K562 (cell line): ENCODE measurements at regions not wholly inside any gene's neighbourhood (a gene's known extent, or its start where the extent isn't known, plus 50 kb on each side); places are given as distances from the start of the nearest gene placed in this dataset.

Source experiments
- CBX8 ChIP-seq: fragments of 200-600 bp; sonication (generic); IDR thresholded peaks from 2 replicates; pipeline ENCODE4 v1.6.1; 2012; ENCODE audit warnings: borderline replicate concordance, mixed run types, low read depth, mild to moderate bottlenecking, moderate library complexity, mixed read lengths, low read length, control low read depth, inconsistent platforms; ENCODE audit not compliant: poor library complexity, severe bottlenecking; ENCODE audit errors: extremely low read depth
- EP300 ChIP-seq: IDR thresholded peaks from 2 replicates; pipeline ENCODE4 v1.6.1; 2012; ENCODE audit warnings: low read length, improper control_type of control experiment
- HEY1 ChIP-seq: fragments of 250-450 bp; sonication (Bioruptor Pico); IDR thresholded peaks from 2 replicates; pipeline ENCODE4 v1.5.0; 2020; ENCODE audit warnings: mild to moderate bottlenecking, moderate library complexity, borderline replicate concordance
- ILF3 ChIP-seq: fragments of 450-650 bp; IDR thresholded peaks from 2 replicates; pipeline ENCODE4 v1.6.1; 2018; ENCODE audit warnings: antibody characterized with exemption, mild to moderate bottlenecking, moderate library complexity, borderline replicate concordance
- JUND ChIP-seq, 2 experiments: IDR thresholded peaks; 2 replicates in 1 of 2; 3 replicates in 1 of 2; pipeline ENCODE4 v1.6.1; 2011; ENCODE audit warnings: borderline replicate concordance in 2 of 2, low read depth in 2 of 2, low read length in 2 of 2, improper control_type of control experiment in 1 of 2, missing biosample characterization in 1 of 2, missing genetic modification characterization in 1 of 2, missing genetic modification reagents in 1 of 2
- KDM5B ChIP-seq: fragments of 200-600 bp; sonication (generic); IDR thresholded peaks from 2 replicates; pipeline ENCODE4 v1.6.1; 2012; ENCODE audit warnings: low read depth, mild to moderate bottlenecking, moderate library complexity, low read length, control low read depth, inconsistent platforms; ENCODE audit not compliant: insufficient replicate concordance
- MTA2 ChIP-seq: fragments of 450-650 bp; IDR thresholded peaks from 2 replicates; pipeline ENCODE4 v1.6.1; 2016; ENCODE audit warnings: low read depth
- NFRKB ChIP-seq: fragments of 450-650 bp; IDR thresholded peaks from 2 replicates; pipeline ENCODE4 v1.6.1; 2016; ENCODE audit warnings: low read depth
- RBBP5 ChIP-seq: fragments of 200-600 bp; sonication (generic); IDR thresholded peaks from 2 replicates; pipeline ENCODE4 v1.6.1; 2012; ENCODE audit warnings: borderline replicate concordance, mild to moderate bottlenecking, low read length, control low read depth, inconsistent platforms; ENCODE audit not compliant: insufficient read depth, poor library complexity, severe bottlenecking
- RREB1 ChIP-seq: fragments of 250-450 bp; sonication (Bioruptor Pico); IDR thresholded peaks from 2 replicates; pipeline ENCODE4 v1.4.0; 2020
- TBP ChIP-seq: optimal IDR thresholded peaks from 2 replicates; pipeline ENCODE3; 2011; ENCODE audit warnings: low read depth, low read length, improper control_type of control experiment
- TCF3 ChIP-seq: sonication (generic); formaldehyde crosslinking; IDR thresholded peaks from 2 replicates; pipeline ENCODE4 v1.4.0; 2020; ENCODE audit warnings: mild to moderate bottlenecking, missing genetic modification reagents
- ZSCAN29 ChIP-seq: fragments of 450-650 bp; IDR thresholded peaks from 2 replicates; pipeline ENCODE4 v1.6.1; 2017
- TF ChIP-seq, protein P1 (sequence below): sonication (generic); formaldehyde crosslinking; IDR thresholded peaks from 2 replicates; pipeline ENCODE4 v1.8.0; 2022; ENCODE audit warnings: mild to moderate bottlenecking, low read depth, missing genetic modification reagents
- TF ChIP-seq, protein P2 (sequence below): sonication (generic); formaldehyde crosslinking; IDR thresholded peaks from 2 replicates; pipeline ENCODE4 v1.8.0; 2022; ENCODE audit warnings: mild to moderate bottlenecking, missing genetic modification reagents
- TF ChIP-seq, protein P3 (sequence below): sonication (generic); formaldehyde crosslinking; IDR thresholded peaks from 2 replicates; pipeline ENCODE4 v1.4.0; 2020; ENCODE audit warnings: mild to moderate bottlenecking, missing genetic modification reagents

GRCh38 chr5:100647461-100648230, 112.5 kb downstream of the FAM174A start (continued):
- no peak for TF ChIP-seq RREB1 (CRISPR knock-in tag)
- TF ChIP-seq ILF3 = no peak
- TF ChIP-seq, protein P1, sequence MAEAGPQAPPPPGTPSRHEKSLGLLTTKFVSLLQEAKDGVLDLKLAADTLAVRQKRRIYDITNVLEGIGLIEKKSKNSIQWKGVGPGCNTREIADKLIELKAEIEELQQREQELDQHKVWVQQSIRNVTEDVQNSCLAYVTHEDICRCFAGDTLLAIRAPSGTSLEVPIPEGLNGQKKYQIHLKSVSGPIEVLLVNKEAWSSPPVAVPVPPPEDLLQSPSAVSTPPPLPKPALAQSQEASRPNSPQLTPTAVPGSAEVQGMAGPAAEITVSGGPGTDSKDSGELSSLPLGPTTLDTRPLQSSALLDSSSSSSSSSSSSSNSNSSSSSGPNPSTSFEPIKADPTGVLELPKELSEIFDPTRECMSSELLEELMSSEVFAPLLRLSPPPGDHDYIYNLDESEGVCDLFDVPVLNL = no peak
- peak; percentile 47 for TF ChIP-seq KDM5B
- no peak for TF ChIP-seq NFRKB
- TF ChIP-seq, protein P2, sequence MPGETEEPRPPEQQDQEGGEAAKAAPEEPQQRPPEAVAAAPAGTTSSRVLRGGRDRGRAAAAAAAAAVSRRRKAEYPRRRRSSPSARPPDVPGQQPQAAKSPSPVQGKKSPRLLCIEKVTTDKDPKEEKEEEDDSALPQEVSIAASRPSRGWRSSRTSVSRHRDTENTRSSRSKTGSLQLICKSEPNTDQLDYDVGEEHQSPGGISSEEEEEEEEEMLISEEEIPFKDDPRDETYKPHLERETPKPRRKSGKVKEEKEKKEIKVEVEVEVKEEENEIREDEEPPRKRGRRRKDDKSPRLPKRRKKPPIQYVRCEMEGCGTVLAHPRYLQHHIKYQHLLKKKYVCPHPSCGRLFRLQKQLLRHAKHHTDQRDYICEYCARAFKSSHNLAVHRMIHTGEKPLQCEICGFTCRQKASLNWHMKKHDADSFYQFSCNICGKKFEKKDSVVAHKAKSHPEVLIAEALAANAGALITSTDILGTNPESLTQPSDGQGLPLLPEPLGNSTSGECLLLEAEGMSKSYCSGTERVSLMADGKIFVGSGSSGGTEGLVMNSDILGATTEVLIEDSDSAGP (CRISPR knock-in tag) = no peak
- TF ChIP-seq, protein P3, sequence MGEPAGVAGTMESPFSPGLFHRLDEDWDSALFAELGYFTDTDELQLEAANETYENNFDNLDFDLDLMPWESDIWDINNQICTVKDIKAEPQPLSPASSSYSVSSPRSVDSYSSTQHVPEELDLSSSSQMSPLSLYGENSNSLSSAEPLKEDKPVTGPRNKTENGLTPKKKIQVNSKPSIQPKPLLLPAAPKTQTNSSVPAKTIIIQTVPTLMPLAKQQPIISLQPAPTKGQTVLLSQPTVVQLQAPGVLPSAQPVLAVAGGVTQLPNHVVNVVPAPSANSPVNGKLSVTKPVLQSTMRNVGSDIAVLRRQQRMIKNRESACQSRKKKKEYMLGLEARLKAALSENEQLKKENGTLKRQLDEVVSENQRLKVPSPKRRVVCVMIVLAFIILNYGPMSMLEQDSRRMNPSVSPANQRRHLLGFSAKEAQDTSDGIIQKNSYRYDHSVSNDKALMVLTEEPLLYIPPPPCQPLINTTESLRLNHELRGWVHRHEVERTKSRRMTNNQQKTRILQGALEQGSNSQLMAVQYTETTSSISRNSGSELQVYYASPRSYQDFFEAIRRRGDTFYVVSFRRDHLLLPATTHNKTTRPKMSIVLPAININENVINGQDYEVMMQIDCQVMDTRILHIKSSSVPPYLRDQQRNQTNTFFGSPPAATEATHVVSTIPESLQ = no peak
- TF ChIP-seq TBP = peak; percentile 35
- TF ChIP-seq CBX8 = no peak
- TF ChIP-seq JUND (IDR thresholded peaks at IDR 0.05; ENCODE audit: borderline replicate concordance, low read depth, low read length) = no peak
- TF ChIP-seq JUND (tag; IDR thresholded peaks at IDR 0.05; ENCODE audit: borderline replicate concordance, low read depth, low read length) = no peak
- TF ChIP-seq ZSCAN29 = no peak
- peak; percentile 39 for TF ChIP-seq TCF3 (CRISPR knock-in tag)
- 0 out of 2 replicates have a peak, but pooled peaks have one; percentile 22 for TF ChIP-seq MTA2
- peak; percentile 44; the same call in 1 of the 2 replicates for TF ChIP-seq EP300
- no peak for TF ChIP-seq HEY1 (CRISPR knock-in tag)
- peak; percentile 32 for TF ChIP-seq RBBP5
